ENCODE measurements at regions not wholly inside any gene's neighbourhood (a gene's known extent, or its start where the extent isn't known, plus 50 kb on each side); places are given as distances from the start of the nearest gene placed in this dataset.
"Not testable (repeated sequence)": the region's sequence is repeated elsewhere in the genome, so short reads cannot be mapped to it uniquely, and the experiment has no call there.

- Histone ChIP-seq H3K9me3 (ENCODE audit: control insufficient read depth, low read length) (peaks cover 15% of the 10 kb centered on the region), H3K4me3 (ENCODE audit: low read length) (no peak overlapping the region), H3K36me3 (ENCODE audit: control insufficient read depth, insufficient read depth, low read length, severe bottlenecking) (no peaks in the 10 kb centered on the region), H3K27me3 (replicated peaks; ENCODE audit: control insufficient read depth, insufficient read depth, low read length) (peaks cover 21% of the 10 kb centered on the region), H3K4me1 (ENCODE audit: control insufficient read depth, insufficient read depth, low read length) (no peaks in the 10 kb centered on the region), H3K9ac (ENCODE audit: low read length) (no peak overlapping the region)
- DNase-seq (ENCODE audit: low read depth) = no peak
These were observed 61.0 kb upstream of the SMIM23 start for GRCh38 chr5:171724468-171725204.

DNA sequence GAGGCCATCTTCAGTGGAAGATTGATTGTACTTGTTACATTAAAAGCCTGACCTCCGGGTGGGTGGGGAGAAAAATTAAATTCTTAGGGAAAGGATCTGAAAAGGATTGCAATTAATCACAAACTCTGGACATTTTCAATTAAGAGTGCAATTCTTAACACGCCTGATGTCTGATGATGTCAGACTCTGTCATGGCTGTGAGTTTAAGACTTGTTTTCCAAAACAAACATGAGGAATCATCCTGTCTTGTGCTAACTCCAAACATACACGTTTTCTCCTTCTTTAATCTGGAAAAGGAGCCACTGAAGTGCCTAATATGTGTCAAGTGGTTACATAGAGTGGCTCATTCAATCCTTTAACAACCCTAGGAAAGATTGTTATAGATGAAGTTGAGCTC is 60.4 kb upstream of the SMIM23 start:
- Histone ChIP-seq H3K4me3 (ENCODE audit: low read length) (no peak overlapping the region), H3K9ac (ENCODE audit: low read length) (no peak overlapping the region), H3K4me1 (ENCODE audit: control insufficient read depth, insufficient read depth, low read length) (no peaks in the 10 kb centered on the region), H3K27me3 (replicated peaks; ENCODE audit: control insufficient read depth, insufficient read depth, low read length) (peaks cover 15% of the 10 kb centered on the region), H3K9me3 (ENCODE audit: control insufficient read depth, low read length) (peaks cover 20% of the 10 kb centered on the region), H3K36me3 (ENCODE audit: control insufficient read depth, insufficient read depth, low read length, severe bottlenecking) (no peaks in the 10 kb centered on the region)
- DNase-seq (ENCODE audit: low read depth) = no peak

DNA sequence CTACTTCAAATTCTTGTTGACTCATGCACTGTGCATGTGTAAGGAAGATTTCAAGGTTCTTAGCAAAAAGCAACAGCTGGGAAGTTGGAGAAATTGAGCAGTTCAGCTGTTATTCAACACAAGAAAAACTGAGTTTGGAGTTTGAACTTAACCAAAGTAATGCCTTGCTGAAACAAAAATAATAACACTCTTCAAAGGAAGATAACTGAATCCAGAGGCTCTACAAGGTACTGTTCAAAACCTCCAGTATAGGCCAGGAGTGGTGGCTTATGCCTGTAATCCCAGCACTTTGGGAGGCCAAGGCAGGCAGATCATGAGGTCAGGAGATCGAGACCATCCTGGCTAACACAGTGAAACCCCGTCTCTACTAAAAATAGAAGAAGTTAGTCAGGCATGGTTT is 58.8 kb upstream of the SMIM23 start:
- not testable (repeated sequence) for H3K9ac ChIP-seq (ENCODE audit: low read length)

DNA sequence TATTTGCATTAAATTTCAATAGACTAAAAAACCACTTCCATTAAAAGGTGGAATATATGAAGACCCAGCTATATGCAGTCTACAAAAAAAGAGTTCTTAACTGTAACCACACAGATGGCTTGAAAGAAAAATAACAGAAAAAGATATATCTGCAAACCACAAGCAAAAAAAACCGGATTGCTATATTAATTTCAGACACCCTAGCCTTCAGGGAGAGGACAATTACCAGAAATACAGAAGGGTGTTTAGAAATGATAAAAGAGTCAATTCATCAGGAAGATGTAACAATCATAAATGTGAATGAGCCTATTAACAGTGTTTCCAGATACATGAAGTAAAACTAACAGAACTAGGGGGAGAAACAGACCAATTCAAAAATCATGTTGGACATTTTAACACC is 56.9 kb upstream of the SMIM23 start:
- Histone ChIP-seq H3K27me3 (replicated peaks; ENCODE audit: control insufficient read depth, insufficient read depth, low read length) (no peaks in the 10 kb centered on the region), H3K4me1 (ENCODE audit: control insufficient read depth, insufficient read depth, low read length) (no peaks in the 10 kb centered on the region), H3K9ac (ENCODE audit: low read length) (no peak overlapping the region), H3K4me3 (ENCODE audit: low read length) (no peak overlapping the region), H3K36me3 (ENCODE audit: control insufficient read depth, insufficient read depth, low read length, severe bottlenecking) (no peaks in the 10 kb centered on the region), H3K9me3 (ENCODE audit: control insufficient read depth, low read length) (peaks cover 24% of the 10 kb centered on the region)
- no peak for DNase-seq (ENCODE audit: low read depth)

More for the DNA sequence above, 58.8 kb upstream of the SMIM23 start:
- not testable (repeated sequence) for H3K36me3 ChIP-seq (ENCODE audit: control insufficient read depth, insufficient read depth, low read length, severe bottlenecking); H3K4me3 ChIP-seq (ENCODE audit: low read length); DNase-seq (ENCODE audit: low read depth); H3K27me3 ChIP-seq (replicated peaks; ENCODE audit: control insufficient read depth, insufficient read depth, low read length); H3K4me1 ChIP-seq (ENCODE audit: control insufficient read depth, insufficient read depth, low read length)
- peaks cover 24% of the 10 kb centered on the region for H3K9me3 ChIP-seq (ENCODE audit: control insufficient read depth, low read length)
